Inferior parietal cortex (tissue), 1 donor: ENCODE measurements at regions not wholly inside any gene's neighbourhood (a gene's known extent, or its start where the extent isn't known, plus 50 kb on each side); places are given as distances from the start of the nearest gene placed in this dataset.
"Not testable (repeated sequence)": the region's sequence is repeated elsewhere in the genome, so short reads cannot be mapped to it uniquely, and the experiment has no call there.

Experiments used
- DNase-seq: peaks from one replicate; pipeline ENCODE4 v3.0.0-alpha.2; 2016; ENCODE audit errors: extremely low spot score

DNA sequence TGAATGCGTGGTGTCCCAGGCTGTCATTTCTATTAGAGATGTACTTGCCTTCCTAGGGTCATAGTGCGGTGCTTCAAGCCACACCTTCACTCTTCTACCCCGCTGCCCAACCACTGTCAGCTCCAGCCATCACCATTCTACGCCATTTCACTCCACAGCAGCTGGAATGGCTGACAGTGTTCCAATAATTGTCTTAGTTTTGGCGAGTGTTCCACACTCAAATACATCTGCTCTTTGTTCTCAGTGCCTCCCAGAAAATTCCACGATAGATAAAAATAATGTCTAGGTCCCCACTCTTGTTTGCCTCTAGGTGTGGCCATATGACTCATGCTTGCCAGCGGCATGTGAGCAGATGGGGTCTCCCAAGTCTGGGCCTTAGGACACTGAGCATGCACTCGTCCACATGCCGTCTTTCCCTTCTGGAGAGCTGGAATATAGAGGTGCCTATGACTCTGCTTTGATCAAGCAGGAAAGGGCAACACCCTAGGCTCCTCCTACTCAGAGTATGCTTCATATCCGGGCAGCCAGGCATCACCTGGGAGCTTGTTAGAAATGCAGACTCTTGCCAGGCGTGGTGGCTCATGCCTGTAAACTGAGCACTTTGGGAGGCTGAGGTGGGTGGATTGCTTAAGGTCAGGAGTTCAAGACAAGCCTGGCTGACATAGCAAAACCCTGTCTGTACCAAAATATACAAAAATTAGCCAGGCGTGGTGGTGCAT lies 163.0 kb downstream of the BRMS1L start:
- no peak for DNase-seq

DNA sequence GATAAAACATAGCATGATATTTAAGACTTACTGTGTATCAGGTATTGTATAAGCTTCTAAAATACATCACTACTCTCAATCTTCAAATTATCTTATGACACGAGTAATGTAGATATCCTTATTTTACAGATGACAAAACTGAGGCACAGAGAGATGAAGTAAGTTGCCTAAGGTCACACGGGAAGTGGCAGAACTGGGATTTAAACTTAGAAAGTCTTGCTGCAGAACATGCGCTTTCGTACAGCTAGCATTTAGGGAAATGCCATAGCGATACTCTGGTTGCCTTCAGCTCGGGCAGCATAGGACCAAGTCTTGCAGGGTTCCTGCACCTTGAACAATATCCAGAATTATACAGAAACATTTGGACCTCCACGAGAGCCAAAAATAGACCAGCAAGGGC lies 162.4 kb downstream of the BRMS1L start:
- peak; percentile 18 for DNase-seq

DNA sequence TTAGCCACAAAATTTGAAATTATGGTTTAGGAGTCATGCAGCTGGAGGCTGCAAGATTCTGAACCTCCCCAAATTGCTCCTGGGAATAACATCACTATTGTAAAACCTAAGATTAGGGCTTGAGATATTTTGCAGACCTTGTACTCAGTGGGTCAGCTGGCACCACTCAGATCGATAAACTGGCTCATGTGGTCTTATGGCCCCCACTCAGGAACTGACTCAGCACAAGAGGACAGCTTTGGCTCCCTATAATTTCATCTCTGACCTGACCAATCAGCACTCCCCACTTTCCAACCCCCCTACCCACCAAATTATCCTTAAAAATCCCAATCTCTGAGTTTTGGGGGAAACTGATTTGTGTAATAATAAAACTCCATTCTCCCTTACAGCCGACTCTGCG lies 161.6 kb downstream of the BRMS1L start:
- DNase-seq = no peak

DNA sequence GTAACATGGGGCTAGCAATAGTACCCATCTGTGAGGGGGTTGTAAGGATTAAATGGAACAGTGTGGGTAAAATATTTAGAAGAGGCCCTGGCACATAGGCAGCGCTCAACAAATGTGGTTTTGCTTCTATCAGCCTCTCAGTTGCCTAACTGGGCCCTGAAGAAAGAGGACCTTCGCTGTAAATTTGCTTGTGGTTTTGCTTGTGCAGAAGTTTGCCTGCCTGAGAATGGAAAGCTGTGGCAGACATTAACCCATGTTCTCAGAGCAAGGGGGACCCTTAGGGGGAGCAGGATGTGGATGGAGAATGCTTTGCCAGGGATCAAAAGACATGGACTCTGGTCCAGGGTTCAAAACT lies 160.1 kb downstream of the BRMS1L start:
- peak; percentile 47 for DNase-seq

DNA sequence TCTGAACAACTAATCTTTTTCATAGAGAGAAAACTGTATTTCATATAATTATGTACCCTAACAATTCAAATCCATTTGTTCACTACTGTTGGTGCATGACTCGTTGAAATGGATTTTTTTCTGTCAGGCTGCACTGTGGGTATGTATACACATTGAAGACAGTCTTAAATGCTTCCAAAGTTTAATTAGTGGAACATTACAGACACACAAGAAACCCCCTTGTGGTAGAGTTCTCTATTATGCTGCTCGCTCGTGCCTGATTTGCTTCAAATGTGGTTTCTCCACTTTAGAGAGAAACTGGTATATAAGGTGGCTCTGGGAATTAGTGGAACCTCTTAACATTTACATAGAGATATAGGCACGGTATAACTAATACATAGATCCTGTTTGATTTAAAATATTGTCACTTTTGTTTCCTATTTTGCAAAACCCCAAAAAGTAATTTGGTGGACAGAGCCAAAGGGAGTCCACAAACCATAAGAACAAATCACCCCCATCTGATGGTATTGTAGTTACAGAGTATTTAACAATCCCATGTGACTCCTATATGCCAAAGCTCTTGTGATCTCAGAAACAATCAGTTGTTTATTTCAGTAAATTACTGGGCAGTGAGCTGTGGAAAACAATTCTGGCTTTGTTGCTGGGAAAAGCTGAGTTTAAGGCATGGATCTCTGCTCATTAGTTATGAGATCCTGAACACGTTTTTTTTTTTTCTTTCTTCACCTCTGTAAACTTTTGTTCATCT lies 159.5 kb downstream of the BRMS1L start:
- peak; percentile 88 for DNase-seq

DNA sequence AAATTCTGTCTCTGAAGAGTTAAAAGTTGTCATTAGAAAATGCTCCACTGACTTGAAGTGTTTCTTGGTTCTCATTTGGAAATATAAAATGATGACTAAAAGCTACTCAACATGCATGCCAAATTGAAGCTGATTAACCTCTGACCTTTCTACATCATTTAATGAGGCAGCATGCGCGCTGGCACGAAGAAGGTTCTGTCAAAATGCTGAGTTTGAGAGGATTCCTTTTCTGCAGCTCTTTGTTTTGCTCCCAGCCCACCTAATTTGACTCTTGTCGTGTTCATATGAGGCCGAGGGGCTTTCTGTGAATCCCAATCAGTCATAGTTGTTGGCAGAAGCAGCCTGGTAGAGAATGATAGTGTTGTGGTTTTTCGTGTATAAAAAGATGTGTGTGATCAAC lies 153.4 kb downstream of the BRMS1L start:
- no peak for DNase-seq

DNA sequence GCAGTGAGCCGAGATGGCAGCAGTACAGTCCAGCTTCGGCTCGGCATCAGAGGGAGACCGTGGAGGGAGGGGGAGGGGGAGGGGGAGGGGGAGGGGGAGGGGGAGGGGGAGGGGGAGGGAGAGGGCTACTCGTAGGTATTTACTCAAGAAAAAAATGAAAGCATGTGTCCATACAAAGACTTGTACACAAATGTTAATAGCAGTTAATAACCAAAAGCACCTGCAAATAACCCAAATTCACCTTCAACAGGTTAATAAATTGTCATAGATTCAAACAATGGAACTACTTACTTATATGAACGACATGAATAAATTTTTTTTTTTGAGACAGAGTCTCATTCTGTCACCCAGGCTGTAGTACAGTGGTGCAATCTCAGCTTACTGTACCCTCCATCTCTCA lies 152.4 kb downstream of the BRMS1L start:
- DNase-seq = no peak

DNA sequence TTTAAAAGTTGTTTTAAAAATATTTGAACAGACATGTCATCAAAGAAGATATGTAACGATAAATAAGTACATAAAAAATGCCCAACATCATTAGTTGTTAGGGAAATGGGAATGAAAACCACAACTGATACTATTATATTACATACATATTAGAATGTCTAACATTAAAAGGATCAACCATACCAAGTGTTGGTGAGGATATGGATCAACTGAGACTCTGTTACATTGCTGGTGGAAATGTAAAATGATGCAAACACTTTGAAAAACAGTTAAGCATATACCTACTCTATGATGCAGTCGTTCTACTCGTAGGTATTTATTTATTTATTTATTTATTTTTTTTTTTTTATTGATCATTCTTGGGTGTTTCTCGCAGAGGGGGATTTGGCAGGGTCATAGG lies 149.7 kb downstream of the BRMS1L start:
- no peak for DNase-seq

DNA sequence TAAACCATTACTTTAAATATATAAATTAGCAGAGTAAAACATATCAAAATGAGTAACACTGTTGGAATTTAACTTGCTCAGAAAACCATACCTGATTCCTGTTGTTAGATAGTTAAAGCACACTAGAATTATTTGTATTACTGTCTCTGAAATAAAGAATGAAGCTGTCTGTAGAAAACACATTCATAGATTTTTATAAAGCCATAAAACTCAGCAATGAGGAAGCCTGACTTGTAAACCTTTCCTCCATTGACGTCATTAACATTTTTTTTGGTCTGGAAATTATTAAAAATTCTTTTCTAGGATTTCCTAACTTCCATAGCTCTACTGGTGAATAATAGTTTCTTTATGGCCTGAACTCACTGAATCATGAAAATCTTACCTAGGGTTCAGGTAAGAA lies 147.6 kb downstream of the BRMS1L start:
- no peak for DNase-seq

DNA sequence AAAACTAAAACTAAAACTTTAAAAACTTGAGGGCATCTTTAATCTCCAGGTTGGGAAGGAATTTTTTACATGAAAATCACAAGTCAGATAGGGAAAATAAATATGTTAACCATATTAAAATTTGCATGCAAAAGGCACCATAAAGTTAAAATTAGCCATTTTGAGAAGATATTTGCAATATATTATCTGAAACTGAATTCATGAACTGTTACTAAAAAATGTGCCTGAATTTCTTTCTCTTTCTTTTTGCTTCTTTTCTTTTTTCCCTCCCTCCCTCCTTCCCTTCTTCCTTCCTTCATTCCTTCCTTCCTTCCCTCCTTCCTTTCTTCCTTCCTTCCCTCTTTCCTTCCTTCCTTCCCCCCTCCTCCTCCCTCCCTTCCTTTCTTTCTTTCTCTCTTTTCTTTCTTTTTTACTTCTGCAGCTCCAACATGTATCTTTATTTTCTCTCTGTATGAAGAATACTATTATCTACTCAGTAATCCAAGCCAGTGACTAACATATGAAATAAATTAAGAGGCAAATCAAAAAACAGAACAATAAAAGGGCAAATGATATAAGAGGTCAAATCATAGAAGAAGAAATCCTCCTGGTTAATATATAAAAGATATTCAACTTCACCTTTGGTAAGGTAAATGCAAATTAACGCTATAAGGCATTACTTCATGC lies 146.0 kb downstream of the BRMS1L start:
- no peak for DNase-seq

DNA sequence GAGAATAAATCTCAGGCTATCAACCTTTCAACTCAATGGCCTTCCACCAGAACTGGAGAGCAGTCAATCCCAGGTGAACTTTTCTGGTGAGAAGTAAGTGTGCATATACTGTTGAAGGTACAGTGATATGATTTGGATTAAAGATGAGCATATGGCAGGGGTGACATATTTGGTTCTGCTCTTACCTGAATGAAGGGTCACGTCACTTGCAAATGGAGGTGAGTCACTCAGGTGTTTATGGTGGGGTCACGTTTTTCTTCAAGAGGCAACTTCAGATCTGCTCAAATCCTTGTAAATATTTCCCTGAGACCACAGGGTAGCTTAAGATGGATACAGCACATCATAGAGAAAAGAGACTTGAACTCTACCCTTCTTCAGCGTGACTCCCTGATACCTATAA lies 143.2 kb downstream of the BRMS1L start:
- DNase-seq = no peak

DNA sequence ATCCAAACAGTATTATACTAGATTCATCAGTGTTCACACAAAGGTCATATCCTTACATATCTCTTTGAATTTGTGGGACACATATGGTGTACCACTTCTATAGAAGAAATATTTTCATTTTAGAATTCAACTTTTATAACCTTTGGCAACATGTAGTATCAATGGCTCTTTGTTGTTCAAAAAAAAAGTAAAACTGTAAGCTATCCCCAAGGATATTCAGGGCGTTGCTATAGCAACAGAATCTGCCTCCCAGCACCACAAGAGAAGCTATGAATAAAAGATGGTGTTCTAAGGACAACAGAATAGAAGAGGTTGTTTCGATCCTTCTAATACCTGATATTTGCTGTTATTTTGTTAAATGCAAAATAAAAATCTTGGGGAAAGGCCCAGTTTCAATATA lies 139.3 kb downstream of the BRMS1L start:
- DNase-seq = peak; percentile 88

DNA sequence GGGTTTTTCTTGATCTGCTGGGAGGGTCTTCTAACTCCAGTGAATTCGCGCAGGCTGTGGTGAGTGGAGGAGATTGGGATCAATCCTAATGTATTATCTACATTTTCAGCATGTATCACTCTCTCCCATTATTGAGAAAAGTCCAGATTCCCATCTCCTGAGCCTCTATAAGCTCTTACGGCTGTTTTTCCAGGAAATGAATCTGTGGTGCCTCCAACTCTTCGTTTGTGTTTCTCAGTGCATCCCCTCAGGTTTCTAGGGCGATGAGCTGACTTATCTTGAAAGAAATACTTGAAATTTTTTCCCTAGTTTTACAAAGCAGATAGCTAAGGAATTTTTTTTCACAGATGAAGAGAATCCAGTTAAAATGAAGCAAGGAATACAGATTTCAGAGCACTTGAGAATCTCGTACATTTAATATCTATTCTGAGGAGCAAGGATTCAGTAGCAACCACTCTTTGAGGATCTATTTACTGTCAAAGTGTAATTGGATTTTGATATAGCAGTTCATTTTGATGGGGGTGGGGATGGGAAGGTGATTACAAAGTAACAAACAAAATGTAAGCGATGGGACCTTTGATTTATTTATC lies 138.7 kb downstream of the BRMS1L start:
- DNase-seq = peak; percentile 60

DNA sequence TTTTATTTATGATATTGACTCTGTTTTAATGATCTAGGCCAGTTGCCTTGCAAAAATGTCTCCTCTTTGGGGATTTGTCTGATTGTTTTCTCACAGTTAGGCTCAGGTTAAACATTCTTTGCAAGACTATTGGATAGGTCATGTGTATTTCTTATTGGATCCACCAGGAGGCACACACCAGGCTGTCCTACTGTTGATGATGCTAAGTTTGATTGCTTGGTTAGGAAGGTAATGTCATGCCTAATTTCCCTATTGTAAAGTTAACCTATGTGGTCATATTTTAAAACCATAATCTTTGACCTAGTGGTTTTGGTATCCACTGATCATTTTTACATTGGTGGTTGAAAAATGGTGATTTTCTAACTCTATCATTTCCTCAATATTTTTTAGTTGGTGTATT lies 137.1 kb downstream of the BRMS1L start:
- no peak for DNase-seq

DNA sequence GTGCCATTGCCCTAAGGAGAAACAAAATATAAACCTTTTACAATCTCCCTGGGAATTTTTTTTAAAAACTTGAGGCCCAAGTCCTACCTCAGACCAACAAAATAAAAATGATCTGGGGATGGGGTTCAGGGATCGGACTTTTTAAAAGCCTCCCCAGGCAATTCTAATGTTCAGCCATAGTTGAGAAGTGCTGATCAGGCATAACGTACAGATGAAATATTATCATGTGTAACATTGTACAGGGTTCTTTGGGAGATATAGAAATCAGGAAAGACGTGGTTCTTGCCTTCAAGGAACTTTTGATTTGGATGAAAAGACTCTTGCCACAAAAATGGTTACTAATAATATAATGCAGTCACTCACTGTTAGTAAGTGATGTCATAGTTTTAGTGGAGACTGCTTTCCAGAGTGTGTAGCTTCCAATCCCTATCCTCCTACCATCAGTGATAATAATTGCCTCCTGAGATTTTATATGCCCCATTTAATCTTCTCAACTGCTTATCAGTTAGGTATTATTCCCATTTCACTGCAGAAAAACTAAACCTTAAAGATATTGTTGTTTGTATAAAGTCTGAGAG lies 135.6 kb downstream of the BRMS1L start:
- no peak for DNase-seq

DNA sequence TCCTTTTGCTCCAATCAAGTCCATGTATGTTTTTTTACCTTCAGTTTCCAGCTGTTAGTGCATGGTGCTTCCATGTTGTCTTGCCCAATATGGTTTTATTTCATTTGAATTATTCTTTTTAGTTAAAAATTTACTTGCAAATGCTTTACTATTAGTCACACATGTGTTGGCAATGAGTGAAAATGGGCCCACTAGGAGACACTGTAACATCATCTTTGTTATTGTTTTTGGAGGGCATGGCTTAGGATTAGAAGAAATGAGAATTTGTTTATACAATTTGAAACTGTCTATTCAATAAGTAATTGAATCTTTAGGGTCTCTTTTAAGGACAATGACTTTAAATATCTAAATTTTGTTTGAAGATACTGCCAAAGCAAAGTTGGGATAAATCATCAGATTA lies 133.7 kb downstream of the BRMS1L start:
- peak; percentile 73 for DNase-seq

DNA sequence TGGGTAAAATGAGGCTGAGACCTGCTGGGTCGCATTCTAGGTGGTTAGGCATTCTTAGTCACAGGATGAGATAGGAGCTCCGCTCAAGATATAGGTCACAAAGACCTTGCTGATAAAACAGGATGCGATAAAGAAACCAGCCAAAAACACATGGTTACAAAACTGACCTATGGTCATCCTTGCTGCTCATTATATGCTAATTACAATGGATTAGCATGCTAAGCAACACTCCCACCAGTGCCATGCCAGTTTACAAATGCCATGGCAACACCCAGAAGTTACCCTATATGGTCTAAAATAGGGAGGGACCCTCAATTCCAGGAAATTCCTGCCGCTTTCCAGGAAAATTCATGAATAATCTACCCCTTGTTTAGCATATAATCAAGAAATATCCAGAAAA lies 132.4 kb downstream of the BRMS1L start:
- DNase-seq = no peak

DNA sequence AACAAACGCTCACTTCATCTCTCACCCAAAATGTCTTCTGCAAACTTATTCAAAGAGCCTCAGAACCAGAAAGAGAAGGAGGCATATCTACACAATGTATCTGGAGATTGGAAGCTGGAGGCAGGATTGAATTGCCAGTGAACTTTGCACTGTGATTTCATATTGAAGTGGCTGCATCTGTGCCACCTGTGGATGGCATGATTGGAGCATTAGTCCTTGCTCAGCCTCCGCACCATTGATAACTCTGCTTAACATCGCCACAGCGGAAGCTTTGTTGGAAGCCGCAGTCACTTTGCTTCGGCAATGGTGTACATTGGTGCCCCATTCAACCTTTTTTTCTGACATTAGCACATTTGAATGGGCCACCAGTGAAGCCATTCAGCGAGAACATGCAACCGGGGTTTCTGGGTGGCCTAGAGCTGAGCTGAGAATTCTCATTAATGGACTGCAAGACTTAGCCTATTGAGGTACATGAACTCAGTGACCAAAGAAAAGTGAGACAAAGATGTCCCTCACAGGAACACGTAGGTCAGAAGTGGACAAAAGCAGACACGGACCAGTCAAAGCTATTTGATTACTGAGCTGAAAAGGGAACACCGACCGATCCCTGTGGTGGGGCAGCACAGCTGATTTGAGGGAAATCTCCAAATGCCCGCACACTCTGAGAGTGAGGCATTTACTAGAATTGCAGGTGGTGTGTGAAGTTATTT lies 130.4 kb downstream of the BRMS1L start:
- no peak for DNase-seq

DNA sequence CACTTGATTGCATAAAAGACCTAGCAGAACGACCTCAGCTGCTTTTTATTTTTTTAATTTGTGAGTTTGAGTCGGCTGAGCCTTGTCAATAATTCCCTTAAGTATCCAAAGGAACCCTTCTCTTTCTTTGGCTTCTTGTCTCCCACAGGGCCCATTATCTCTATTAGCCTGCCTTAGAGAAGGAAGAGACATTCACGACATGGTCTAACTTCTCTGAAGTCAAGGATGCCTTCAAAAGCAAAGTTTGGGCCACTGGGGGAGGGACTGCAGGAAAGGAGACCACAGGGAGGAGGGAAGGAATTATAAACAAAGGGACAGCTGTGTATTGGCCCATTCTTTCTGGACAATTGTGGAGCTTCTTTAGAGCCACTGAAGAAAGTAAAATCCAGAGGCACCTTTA lies 126.4 kb downstream of the BRMS1L start:
- DNase-seq = no peak

DNA sequence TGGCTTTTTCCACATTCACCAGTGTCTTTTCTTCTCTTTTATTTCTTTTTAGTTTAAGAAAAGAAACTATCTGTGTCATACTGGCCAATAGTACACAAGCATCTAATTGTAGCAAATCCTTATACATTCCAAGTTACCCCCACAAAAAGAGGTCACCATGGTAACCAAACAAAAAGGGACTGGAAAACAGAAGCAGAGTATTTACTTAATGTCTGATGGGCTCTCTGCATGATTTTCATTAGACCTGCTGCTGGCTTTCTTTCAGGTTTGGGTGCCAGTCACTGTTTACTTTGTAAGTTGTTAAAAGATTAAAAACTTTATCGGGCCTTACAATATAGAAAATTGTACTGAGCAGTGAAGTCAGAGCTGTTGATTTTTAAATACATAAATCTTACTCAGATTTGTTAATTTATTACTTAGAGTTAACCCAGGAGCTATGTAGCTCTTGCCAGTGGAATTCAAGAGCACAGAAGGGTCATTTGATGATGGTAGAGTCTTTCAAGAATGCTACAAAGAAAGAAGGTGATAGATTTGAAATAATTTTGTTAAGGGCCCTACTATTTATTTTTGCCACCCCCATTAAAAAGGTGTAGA lies 123.9 kb downstream of the BRMS1L start:
- DNase-seq = no peak

DNA sequence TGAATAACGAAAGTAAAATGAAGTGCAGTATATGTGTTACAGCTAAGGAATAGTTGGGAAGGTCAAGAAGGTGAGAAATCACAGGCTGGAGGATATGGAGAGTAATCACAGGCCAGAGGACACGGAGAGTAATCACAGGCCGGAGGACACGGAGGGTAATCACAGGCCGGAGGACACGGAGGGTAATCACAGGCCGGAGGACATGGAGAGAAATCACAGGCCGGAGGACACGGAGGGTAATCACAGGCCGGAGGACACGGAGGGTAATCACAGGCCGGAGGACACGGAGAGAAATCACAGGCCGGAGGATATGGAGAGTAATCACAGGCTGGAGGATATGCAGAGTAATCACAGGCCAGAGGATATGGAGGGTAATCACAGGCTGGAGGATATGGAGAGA lies 121.8 kb downstream of the BRMS1L start:
- DNase-seq = not testable (repeated sequence)
